ENCODE measurements at regions not wholly inside any gene's neighbourhood (a gene's known extent, or its start where the extent isn't known, plus 50 kb on each side); places are given as distances from the start of the nearest gene placed in this dataset.

DNA sequence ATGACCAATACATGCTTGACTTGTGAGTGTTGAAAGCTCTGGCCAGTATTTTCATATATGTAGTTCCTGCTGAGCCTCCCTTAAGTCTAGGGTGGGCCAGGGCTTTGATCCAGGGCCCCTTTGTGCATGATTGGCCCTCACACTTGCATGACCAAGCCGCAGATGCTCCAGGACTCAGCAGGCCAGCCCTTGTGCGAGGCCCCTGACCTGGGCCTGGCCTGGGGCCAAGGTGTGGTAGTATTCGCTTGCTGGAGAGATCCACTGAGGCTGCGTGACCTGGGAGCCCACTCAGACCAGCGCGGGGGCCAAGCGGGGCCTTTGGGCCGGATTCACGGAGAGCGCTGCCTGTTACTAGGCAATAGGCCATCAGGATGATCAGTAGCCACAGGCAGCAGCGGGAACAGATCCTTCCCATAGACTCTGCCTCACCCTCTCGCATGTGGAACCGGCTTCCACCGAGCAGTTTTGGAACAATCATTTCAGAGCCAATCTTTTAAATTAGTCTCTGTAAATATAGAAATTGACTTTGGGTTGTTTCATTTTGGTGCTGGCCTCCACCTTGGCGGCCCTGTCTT lies 79.0 kb upstream of the PTCH1 start:
- no peaks in the 10 kb centered on the region for H3K36me3 ChIP-seq (ENCODE audit: control insufficient read depth, insufficient read depth, low read length, severe bottlenecking)
- H3K9me3 ChIP-seq (ENCODE audit: control insufficient read depth, low read length), result peaks cover 6% of the 10 kb centered on the region
- DNase-seq (ENCODE audit: low read depth), result no peak
- H3K9ac ChIP-seq (ENCODE audit: low read length), result no peak overlapping the region
- peaks cover 7% of the 10 kb centered on the region for H3K27me3 ChIP-seq (replicated peaks; ENCODE audit: control insufficient read depth, insufficient read depth, low read length)
- H3K4me3 ChIP-seq (ENCODE audit: low read length), result no peak overlapping the region
- no peaks in the 10 kb centered on the region for H3K4me1 ChIP-seq (ENCODE audit: control insufficient read depth, insufficient read depth, low read length)

DNA sequence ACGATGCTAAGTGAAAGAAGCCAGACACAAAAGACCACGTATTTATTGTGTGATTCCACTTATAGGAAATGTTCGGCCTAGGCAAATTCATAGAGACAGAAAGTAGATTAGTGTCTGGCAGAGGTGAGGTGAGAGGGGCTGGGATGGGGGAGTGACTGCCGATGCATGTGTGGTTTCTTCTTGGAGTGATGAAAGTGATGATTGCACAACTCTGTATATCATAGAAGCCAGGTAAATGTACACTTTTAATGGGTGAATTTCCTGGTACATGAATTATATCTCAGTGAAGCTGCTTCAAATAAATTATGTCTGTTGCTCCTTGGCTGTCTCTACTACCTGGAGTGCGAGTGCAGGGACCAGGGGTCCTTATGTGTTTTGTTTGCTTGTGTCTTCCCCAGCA lies 76.2 kb upstream of the PTCH1 start:
- H3K9me3 ChIP-seq (ENCODE audit: control insufficient read depth, low read length), result peaks cover 6% of the 10 kb centered on the region
- no peak overlapping the region for H3K9ac ChIP-seq (ENCODE audit: low read length)
- no peak for DNase-seq (ENCODE audit: low read depth)
- H3K4me3 ChIP-seq (ENCODE audit: low read length), result no peak overlapping the region
- no peaks in the 10 kb centered on the region for H3K4me1 ChIP-seq (ENCODE audit: control insufficient read depth, insufficient read depth, low read length)
- no peaks in the 10 kb centered on the region for H3K36me3 ChIP-seq (ENCODE audit: control insufficient read depth, insufficient read depth, low read length, severe bottlenecking)
- no peaks in the 10 kb centered on the region for H3K27me3 ChIP-seq (replicated peaks; ENCODE audit: control insufficient read depth, insufficient read depth, low read length)

DNA sequence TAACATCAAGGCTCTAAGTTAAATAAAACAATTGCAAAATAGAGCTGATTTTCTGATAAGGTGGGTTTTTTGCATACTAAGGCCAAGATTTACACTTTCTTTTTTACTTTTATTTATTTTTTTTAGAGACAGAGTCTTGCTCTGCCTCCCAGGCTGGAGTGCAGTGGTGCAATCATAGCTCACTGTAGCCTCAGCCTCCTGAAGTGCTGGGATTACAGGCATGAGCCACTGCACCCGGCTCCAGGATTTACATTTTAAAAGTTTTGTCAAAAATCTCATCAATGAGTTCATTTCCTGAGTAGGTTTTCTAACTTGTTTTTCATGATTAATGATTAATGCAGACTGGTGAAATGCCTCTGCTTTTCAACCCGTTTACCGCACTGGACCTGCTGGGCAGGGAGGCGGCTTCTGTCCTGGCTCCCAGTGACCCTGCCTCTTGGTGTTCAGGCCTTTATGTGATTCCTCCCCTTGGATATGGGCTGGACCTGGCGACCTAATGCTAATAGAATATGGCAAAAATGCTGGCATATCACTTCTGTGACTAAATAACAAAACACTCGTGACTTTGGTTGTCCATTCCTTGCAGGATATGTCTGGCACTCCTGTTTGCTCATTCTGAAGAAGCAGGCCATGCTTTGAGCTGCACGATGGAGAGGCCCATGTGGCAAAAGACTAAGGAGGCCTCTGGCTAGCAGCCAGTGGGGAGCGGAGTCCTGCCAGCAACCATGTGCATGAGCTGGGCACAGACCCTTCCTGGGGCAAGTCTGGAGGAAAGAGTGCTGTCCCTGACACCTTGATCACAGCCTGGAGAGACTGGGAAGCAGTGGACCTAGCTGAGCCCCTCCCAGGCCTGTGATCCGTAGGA lies 72.2 kb upstream of the PTCH1 start:
- H3K9me3 ChIP-seq (ENCODE audit: control insufficient read depth, low read length), result peaks cover 6% of the 10 kb centered on the region
- H3K9ac ChIP-seq (ENCODE audit: low read length), result no peak overlapping the region
- no peak overlapping the region for H3K4me3 ChIP-seq (ENCODE audit: low read length)
- no peaks in the 10 kb centered on the region for H3K4me1 ChIP-seq (ENCODE audit: control insufficient read depth, insufficient read depth, low read length)
- H3K27me3 ChIP-seq (replicated peaks; ENCODE audit: control insufficient read depth, insufficient read depth, low read length), result peaks cover 8% of the 10 kb centered on the region
- no peaks in the 10 kb centered on the region for H3K36me3 ChIP-seq (ENCODE audit: control insufficient read depth, insufficient read depth, low read length, severe bottlenecking)
- DNase-seq (ENCODE audit: low read depth), result no peak

DNA sequence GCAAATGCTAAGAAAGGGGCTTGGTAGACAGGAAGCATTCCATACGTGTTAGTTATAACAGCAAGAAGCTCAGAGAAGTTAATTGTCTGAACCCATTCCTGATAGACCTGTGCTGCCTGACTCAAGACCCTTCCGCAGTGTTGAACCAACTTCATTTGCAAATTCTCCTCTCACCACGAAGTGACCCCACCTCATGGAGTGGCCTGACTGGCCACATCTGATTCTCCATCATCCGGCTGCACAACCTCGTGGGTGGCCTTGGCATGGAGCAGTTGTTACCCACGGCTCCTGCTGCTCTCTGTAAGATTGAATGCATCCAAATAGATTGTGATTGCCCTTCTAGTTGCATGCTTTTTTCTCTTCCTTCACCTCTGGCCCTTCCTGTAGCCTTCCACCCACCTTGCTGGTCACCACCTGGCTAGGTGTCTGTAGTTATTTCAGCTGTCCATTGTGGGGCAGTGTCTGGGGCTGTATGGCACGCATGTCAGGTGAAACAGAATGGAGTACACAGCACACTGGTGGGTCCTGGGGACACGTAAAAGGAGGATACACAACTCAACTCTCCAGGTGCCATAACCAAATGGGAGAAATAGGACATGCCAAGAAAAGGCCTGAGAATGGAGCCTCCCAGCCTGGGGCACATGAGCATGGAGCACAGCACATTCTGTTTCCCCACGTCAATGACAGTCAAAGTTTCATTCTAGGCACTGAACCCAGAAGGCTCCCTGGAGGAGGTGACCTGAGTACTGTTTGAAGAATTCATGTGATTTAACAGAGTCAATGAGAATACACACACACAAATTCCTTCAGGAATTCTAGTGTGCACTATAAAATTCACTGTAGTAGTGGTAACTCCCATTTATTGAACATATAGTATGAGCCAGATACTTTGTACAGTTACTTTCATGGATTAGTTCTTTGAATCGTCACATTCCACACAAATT lies 70.5 kb upstream of the PTCH1 start:
- no peak for DNase-seq (ENCODE audit: low read depth)
- Histone ChIP-seq H3K9me3 (ENCODE audit: control insufficient read depth, low read length) (peaks cover 6% of the 10 kb centered on the region), H3K4me3 (ENCODE audit: low read length) (no peak overlapping the region), H3K27me3 (replicated peaks; ENCODE audit: control insufficient read depth, insufficient read depth, low read length) (peaks cover 11% of the 10 kb centered on the region), H3K4me1 (ENCODE audit: control insufficient read depth, insufficient read depth, low read length) (no peaks in the 10 kb centered on the region), H3K9ac (ENCODE audit: low read length) (no peak overlapping the region), H3K36me3 (ENCODE audit: control insufficient read depth, insufficient read depth, low read length, severe bottlenecking) (no peaks in the 10 kb centered on the region)

- Histone ChIP-seq H3K27me3 (replicated peaks; ENCODE audit: control insufficient read depth, insufficient read depth, low read length) (peaks cover 15% of the 10 kb centered on the region), H3K9me3 (ENCODE audit: control insufficient read depth, low read length) (no peaks in the 10 kb centered on the region), H3K9ac (ENCODE audit: low read length) (no peak overlapping the region), H3K4me1 (ENCODE audit: control insufficient read depth, insufficient read depth, low read length) (no peaks in the 10 kb centered on the region), H3K36me3 (ENCODE audit: control insufficient read depth, insufficient read depth, low read length, severe bottlenecking) (no peaks in the 10 kb centered on the region), H3K4me3 (ENCODE audit: low read length) (no peak overlapping the region)
- no peak for DNase-seq (ENCODE audit: low read depth)
These were observed 69.6 kb upstream of the PTCH1 start for GRCh38 chr9:95586326-95586725.

GRCh38 chr9:95585824-95586223 lies 69.1 kb upstream of the PTCH1 start:
- H3K4me3 ChIP-seq (ENCODE audit: low read length), result no peak overlapping the region
- no peaks in the 10 kb centered on the region for H3K4me1 ChIP-seq (ENCODE audit: control insufficient read depth, insufficient read depth, low read length)
- H3K9me3 ChIP-seq (ENCODE audit: control insufficient read depth, low read length), result no peaks in the 10 kb centered on the region
- peaks cover 15% of the 10 kb centered on the region for H3K27me3 ChIP-seq (replicated peaks; ENCODE audit: control insufficient read depth, insufficient read depth, low read length)
- no peak overlapping the region for H3K9ac ChIP-seq (ENCODE audit: low read length)
- no peak for DNase-seq (ENCODE audit: low read depth)
- H3K36me3 ChIP-seq (ENCODE audit: control insufficient read depth, insufficient read depth, low read length, severe bottlenecking), result no peaks in the 10 kb centered on the region

DNA sequence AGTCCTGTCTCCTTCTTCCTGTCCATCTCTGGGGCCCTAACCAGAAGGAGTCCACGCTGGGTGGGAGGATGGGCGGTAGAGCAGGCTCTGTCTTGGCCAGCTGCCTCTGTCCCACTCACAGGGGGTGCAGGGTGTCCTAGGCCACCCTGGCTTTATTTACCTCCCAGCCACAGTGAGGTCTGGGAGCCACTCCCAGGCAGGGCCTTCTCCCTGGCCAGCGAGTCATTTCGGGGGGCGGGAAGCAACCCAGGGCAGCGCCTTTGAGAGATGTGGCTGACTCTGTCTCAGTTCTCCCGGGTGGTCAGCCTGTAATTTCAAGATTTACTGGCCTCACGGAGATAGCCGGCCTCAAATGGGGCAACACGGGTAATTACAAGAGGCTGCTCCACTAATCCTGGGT lies 67.4 kb upstream of the PTCH1 start:
- Histone ChIP-seq H3K4me1 (ENCODE audit: control insufficient read depth, insufficient read depth, low read length) (no peaks in the 10 kb centered on the region), H3K4me3 (ENCODE audit: low read length) (no peak overlapping the region), H3K27me3 (replicated peaks; ENCODE audit: control insufficient read depth, insufficient read depth, low read length) (peaks cover 21% of the 10 kb centered on the region), H3K9me3 (ENCODE audit: control insufficient read depth, low read length) (no peaks in the 10 kb centered on the region), H3K36me3 (ENCODE audit: control insufficient read depth, insufficient read depth, low read length, severe bottlenecking) (no peaks in the 10 kb centered on the region), H3K9ac (ENCODE audit: low read length) (no peak overlapping the region)
- DNase-seq (ENCODE audit: low read depth), result no peak

DNA sequence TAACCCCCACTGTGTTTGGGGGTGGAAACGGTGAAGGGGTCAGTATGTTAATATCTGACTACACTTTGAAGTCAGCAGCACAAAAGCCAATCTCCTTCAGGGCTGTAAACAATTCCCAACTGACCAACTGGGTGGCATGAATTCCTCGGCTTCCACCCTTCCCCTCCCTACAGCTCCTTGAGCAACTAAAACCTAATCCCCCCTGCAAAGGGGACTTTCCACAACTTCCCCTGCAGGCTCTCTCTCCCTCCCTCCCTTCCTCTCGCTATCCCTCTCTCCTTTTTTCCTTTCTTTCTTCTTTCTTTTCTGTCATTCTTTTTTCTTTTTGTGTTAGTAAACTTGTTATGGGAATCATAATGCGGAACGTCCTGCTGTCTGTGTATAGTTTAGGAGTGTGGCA lies 65.1 kb upstream of the PTCH1 start:
- Histone ChIP-seq H3K27me3 (replicated peaks; ENCODE audit: control insufficient read depth, insufficient read depth, low read length) (peaks cover 28% of the 10 kb centered on the region), H3K36me3 (ENCODE audit: control insufficient read depth, insufficient read depth, low read length, severe bottlenecking) (no peaks in the 10 kb centered on the region), H3K4me1 (ENCODE audit: control insufficient read depth, insufficient read depth, low read length) (no peaks in the 10 kb centered on the region), H3K4me3 (ENCODE audit: low read length) (no peak overlapping the region), H3K9ac (ENCODE audit: low read length) (no peak overlapping the region), H3K9me3 (ENCODE audit: control insufficient read depth, low read length) (no peaks in the 10 kb centered on the region)
- no peak for DNase-seq (ENCODE audit: low read depth)

DNA sequence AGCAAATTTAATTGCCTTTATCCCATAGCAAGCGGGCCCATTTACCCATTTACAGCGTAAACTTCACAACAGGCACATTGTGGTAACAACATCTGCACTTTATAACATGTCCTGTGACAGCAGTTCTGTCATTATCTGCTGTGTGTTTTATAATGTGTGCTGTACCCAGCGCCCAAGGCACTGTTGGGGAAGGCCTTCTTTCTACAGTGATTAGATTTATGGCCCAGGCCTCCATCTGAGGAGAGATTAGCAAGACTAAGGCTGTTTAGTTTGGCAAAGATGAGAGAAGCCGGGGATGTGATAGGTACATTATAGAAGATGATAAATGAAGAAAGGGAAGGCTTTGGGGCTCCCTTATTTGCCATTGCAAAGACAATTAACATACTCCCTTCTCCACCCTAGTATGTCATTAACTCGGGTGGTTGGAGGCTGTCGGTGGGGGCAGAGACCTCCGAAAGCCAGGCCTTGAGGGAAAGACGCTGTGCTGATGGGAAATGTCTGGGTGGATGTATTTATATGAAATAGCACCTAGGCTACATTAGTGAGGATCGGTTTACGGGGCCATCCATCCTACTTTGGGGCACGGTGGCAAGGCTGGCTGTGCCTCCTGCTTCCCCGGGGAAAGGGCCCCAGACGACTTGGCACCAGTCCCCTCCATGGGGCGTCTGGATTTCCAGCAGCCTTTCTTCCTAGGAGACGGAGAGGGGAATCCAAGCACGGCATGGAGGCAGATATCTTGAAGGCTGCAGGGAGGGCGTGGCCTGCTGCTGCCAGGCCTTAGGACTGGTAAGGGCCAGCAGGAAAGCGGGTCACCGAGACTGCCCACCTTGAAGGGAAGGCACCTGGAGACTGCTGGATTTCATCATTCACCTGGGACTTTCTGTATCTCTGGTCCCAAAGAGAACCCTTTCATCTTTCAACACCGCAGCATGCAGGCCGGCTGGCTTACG lies 64.3 kb upstream of the PTCH1 start:
- Histone ChIP-seq H3K27me3 (replicated peaks; ENCODE audit: control insufficient read depth, insufficient read depth, low read length) (peaks cover 27% of the 10 kb centered on the region), H3K4me3 (ENCODE audit: low read length) (no peak overlapping the region), H3K36me3 (ENCODE audit: control insufficient read depth, insufficient read depth, low read length, severe bottlenecking) (no peaks in the 10 kb centered on the region), H3K9me3 (ENCODE audit: control insufficient read depth, low read length) (no peaks in the 10 kb centered on the region), H3K4me1 (ENCODE audit: control insufficient read depth, insufficient read depth, low read length) (no peaks in the 10 kb centered on the region), H3K9ac (ENCODE audit: low read length) (no peak overlapping the region)
- DNase-seq (ENCODE audit: low read depth), result no peak

GRCh38 chr9:95574866-95575553 lies 58.2 kb upstream of the PTCH1 start:
- H3K4me3 ChIP-seq (ENCODE audit: low read length), result no peak overlapping the region
- H3K9ac ChIP-seq (ENCODE audit: low read length), result no peak overlapping the region
- H3K27me3 ChIP-seq (replicated peaks; ENCODE audit: control insufficient read depth, insufficient read depth, low read length), result peaks cover 26% of the 10 kb centered on the region
- H3K9me3 ChIP-seq (ENCODE audit: control insufficient read depth, low read length), result no peaks in the 10 kb centered on the region
- DNase-seq (ENCODE audit: low read depth), result peak; percentile 1
- no peaks in the 10 kb centered on the region for H3K36me3 ChIP-seq (ENCODE audit: control insufficient read depth, insufficient read depth, low read length, severe bottlenecking)
- no peaks in the 10 kb centered on the region for H3K4me1 ChIP-seq (ENCODE audit: control insufficient read depth, insufficient read depth, low read length)
